SH-SY5Y (cell line): ENCODE measurements at regions not wholly inside any gene's neighbourhood (a gene's known extent, or its start where the extent isn't known, plus 50 kb on each side); places are given as distances from the start of the nearest gene placed in this dataset.

Experiments
- GATA2 ChIP-seq: IDR thresholded peaks from 2 replicates; pipeline ENCODE4 v1.6.1; 2011; ENCODE audit warnings: mild to moderate bottlenecking, low read depth, low read length
- GATA3 ChIP-seq: IDR thresholded peaks from 2 replicates; pipeline ENCODE4 v1.6.1; 2011; ENCODE audit warnings: low read depth, mild to moderate bottlenecking, low read length, moderate library complexity

- no peak for TF ChIP-seq GATA2
- TF ChIP-seq GATA3, result no peak
Measured at GRCh38 chr4:19134685-19135084, 1113.1 kb upstream of the LCORL start.
